PC-9 (cell line): ENCODE measurements at regions not wholly inside any gene's neighbourhood (a gene's known extent, or its start where the extent isn't known, plus 50 kb on each side); places are given as distances from the start of the nearest gene placed in this dataset.

Source experiments
- BruUV-seq: library from RNA; stranded (reverse); fragments of 400-500 nt; replicated peaks from 2 replicates; lab custom pipeline; 2021; lab: Mats Ljungman, UMichigan
- CTCF ChIA-PET: fragments of 300-600 bp; sonication (Branson Sonifier 250); formaldehyde crosslinking; loops from one replicate; lab custom pipeline; 2022; ENCODE audit warnings: antibody characterized with exemption; lab: Charles Lee
- POLR2A ChIA-PET: fragments of 300-600 bp; sonication (Branson Sonifier 250); formaldehyde crosslinking; loops from one replicate; lab custom pipeline; 2022; ENCODE audit warnings: antibody characterized with exemption; ENCODE audit not compliant: unreplicated experiment; lab: Charles Lee
- DNase-seq, 2 experiments: peaks; one replicate each; pipeline versions ENCODE4 v3.0.0 to v3.0.0-alpha.2; 2015 to 2022; ENCODE audit warnings: mixed read lengths in 1 of 2
- H2AFZ ChIP-seq: fragments of 200-600 bp; sonication (generic); 2 replicates; pipeline ENCODE4 v1.8.1; 2017; ENCODE audit warnings: antibody characterized with exemption
- H3F3A ChIP-seq: fragments of 200-600 bp; sonication (generic); 2 replicates; pipeline ENCODE4 v1.8.1; 2017; ENCODE audit warnings: antibody characterized with exemption, mild to moderate bottlenecking, low read depth; ENCODE audit not compliant: insufficient read depth
- H3K27ac ChIP-seq: fragments of 200-600 bp; sonication (generic); 2 replicates; pipeline ENCODE4 v1.6.1; 2016; ENCODE audit warnings: mixed run types
- H3K27me3 ChIP-seq: fragments of 200-600 bp; sonication (generic); 2 replicates; pipeline ENCODE4 v1.6.1; 2016; ENCODE audit warnings: low read depth, mixed run types; ENCODE audit not compliant: insufficient read depth
- H3K36me3 ChIP-seq: fragments of 200-600 bp; sonication (generic); 2 replicates; pipeline ENCODE4 v1.6.1; 2016; ENCODE audit warnings: low read depth, mixed run types
- H3K4me1 ChIP-seq: fragments of 200-600 bp; sonication (generic); replicated peaks from 2 replicates; pipeline ENCODE4 v1.6.1; 2016; ENCODE audit warnings: mixed run types; ENCODE audit not compliant: insufficient read depth
- H3K4me2 ChIP-seq: fragments of 200-600 bp; sonication (generic); 2 replicates; pipeline ENCODE4 v1.6.1; 2017; ENCODE audit warnings: mixed run types
- H3K4me3 ChIP-seq: fragments of 200-600 bp; sonication (generic); 2 replicates; pipeline ENCODE4 v1.6.1; 2016; ENCODE audit warnings: mixed run types
- H3K79me2 ChIP-seq: fragments of 200-600 bp; sonication (generic); 2 replicates; pipeline ENCODE4 v1.6.1; 2017; ENCODE audit warnings: low read depth, mixed run types
- H3K9me2 ChIP-seq: fragments of 200-600 bp; sonication (generic); 2 replicates; pipeline ENCODE4 v1.8.1; 2017; ENCODE audit warnings: mild to moderate bottlenecking; ENCODE audit not compliant: insufficient read depth
- H3K9me3 ChIP-seq: fragments of 200-600 bp; sonication (generic); 2 replicates; pipeline ENCODE4 v1.8.1; 2016; ENCODE audit warnings: low read depth; ENCODE audit not compliant: insufficient read depth
- H4K20me1 ChIP-seq: fragments of 200-600 bp; sonication (generic); 2 replicates; pipeline ENCODE4 v1.8.1; 2017; ENCODE audit not compliant: insufficient read depth
- CTCF ChIP-seq: fragments of 200-600 bp; sonication (generic); conservative IDR thresholded peaks from 2 replicates; pipeline ENCODE4 v1.6.1; 2017; ENCODE audit warnings: mixed run types, antibody characterized with exemption, mild to moderate bottlenecking, moderate library complexity
- EZH2 ChIP-seq: fragments of 200-600 bp; sonication (generic); IDR thresholded peaks from 2 replicates; pipeline ENCODE4 v1.8.0; 2017; ENCODE audit warnings: antibody characterized with exemption, low read depth
- intact Hi-C: fragments of 100-400 bp; cut with micrococcal nuclease; formaldehyde crosslinking; loops from one replicate; pipeline ENCODE4 v1.10.0; 2022; ENCODE audit not compliant: unreplicated experiment

- Histone ChIP-seq H3K27me3 (no peaks in the 10 kb centered on the region), H3K4me1 (no peaks in the 10 kb centered on the region), H3K79me2 (no peaks in the 10 kb centered on the region), H3K4me2 (no peak overlapping the region), H4K20me1 (no peaks in the 10 kb centered on the region), H3K27ac (no peak overlapping the region), H3K9me2 (no peaks in the 10 kb centered on the region), H2AFZ (no peak overlapping the region), H3K36me3 (no peaks in the 10 kb centered on the region), H3K4me3 (no peak overlapping the region), H3K9me3 (no peaks in the 10 kb centered on the region), H3F3A (no peaks in the 10 kb centered on the region)
- TF ChIP-seq EZH2, result no peak
- TF ChIP-seq CTCF, result no peak
- ChIA-PET POLR2A (no interaction called here), CTCF (no interaction called here)
- intact Hi-C loops, result no loop called here
- BruUV-seq, result no TSS peak
- no peak for DNase-seq
Measured at GRCh38 chr18:60746919-60747318, 374.3 kb upstream of the MC4R start.

GRCh38 chr18:60753753-60754152 is 381.2 kb upstream of the MC4R start:
- Histone ChIP-seq H3K27me3 (no peaks in the 10 kb centered on the region), H3K79me2 (no peaks in the 10 kb centered on the region), H3F3A (no peaks in the 10 kb centered on the region), H3K27ac (no peak overlapping the region), H3K36me3 (no peaks in the 10 kb centered on the region), H3K4me2 (no peak overlapping the region), H2AFZ (no peak overlapping the region), H3K9me2 (no peaks in the 10 kb centered on the region), H3K9me3 (no peaks in the 10 kb centered on the region), H4K20me1 (no peaks in the 10 kb centered on the region), H3K4me3 (no peak overlapping the region), H3K4me1 (no peaks in the 10 kb centered on the region)
- TF ChIP-seq EZH2, result no peak
- no peak for TF ChIP-seq CTCF
- intact Hi-C loops, result no loop called here
- CTCF ChIA-PET, result no interaction called here
- POLR2A ChIA-PET, result no interaction called here
- DNase-seq, result no peak
- no TSS peak for BruUV-seq

- H3K4me3 ChIP-seq, result no peak overlapping the region
- no peak overlapping the region for H3K27ac ChIP-seq
- no peaks in the 10 kb centered on the region for H3K36me3 ChIP-seq
- H3K4me1 ChIP-seq, result no peaks in the 10 kb centered on the region
- no peaks in the 10 kb centered on the region for H3K79me2 ChIP-seq
- no peaks in the 10 kb centered on the region for H3K27me3 ChIP-seq
- no peaks in the 10 kb centered on the region for H3F3A ChIP-seq
- CTCF ChIA-PET, result no interaction called here
- no peak for DNase-seq
- no peak overlapping the region for H2AFZ ChIP-seq
- H3K4me2 ChIP-seq, result no peak overlapping the region
- H4K20me1 ChIP-seq, result no peaks in the 10 kb centered on the region
- H3K9me3 ChIP-seq, result no peaks in the 10 kb centered on the region
- BruUV-seq, result no TSS peak
- no peak for TF ChIP-seq CTCF
- TF ChIP-seq EZH2, result no peak
- intact Hi-C loops, result no loop called here
- no peaks in the 10 kb centered on the region for H3K9me2 ChIP-seq
- POLR2A ChIA-PET, result interaction anchor here (0.6 kb wide), 1 partner anchor 9 kb away, joined by 8 read pairs; no protein-coding TSS in a partner anchor
Measured at GRCh38 chr18:60754413-60755009, 381.9 kb upstream of the MC4R start.
